Tongue (tissue), 1 donor: ENCODE measurements at regions not wholly inside any gene's neighbourhood (a gene's known extent, or its start where the extent isn't known, plus 50 kb on each side); places are given as distances from the start of the nearest gene placed in this dataset.
A peak's percentile ranks its signal among the peaks of the same experiment; 100 is the strongest.

Experiments
- DNase-seq: peaks from one replicate; pipeline ENCODE4 v3.0.0-alpha.2; 2015

- no peak for DNase-seq
Observed at GRCh38 chr12:78698747-78699146, 165.8 kb upstream of the SYT1 start.

GRCh38 chr12:78700565-78700964 is 164.0 kb upstream of the SYT1 start:
- no peak for DNase-seq

- DNase-seq = no peak
Observed at GRCh38 chr12:78703820-78704525, 160.6 kb upstream of the SYT1 start.

GRCh38 chr12:78711954-78712353 is 152.6 kb upstream of the SYT1 start:
- no peak for DNase-seq

- DNase-seq = no peak
Observed at GRCh38 chr12:78712834-78713481, 151.6 kb upstream of the SYT1 start.

GRCh38 chr12:78719721-78720120 is 144.9 kb upstream of the SYT1 start:
- no peak for DNase-seq

GRCh38 chr12:78721906-78722305 is 142.7 kb upstream of the SYT1 start:
- DNase-seq = no peak

GRCh38 chr12:78725033-78725432 is 139.5 kb upstream of the SYT1 start:
- no peak for DNase-seq

GRCh38 chr12:78725951-78726580 is 138.5 kb upstream of the SYT1 start:
- peak; percentile 2 for DNase-seq

GRCh38 chr12:78726854-78727253 is 137.7 kb upstream of the SYT1 start:
- DNase-seq = no peak

GRCh38 chr12:78732481-78732880 is 132.1 kb upstream of the SYT1 start:
- no peak for DNase-seq

GRCh38 chr12:78739653-78740052 is 124.9 kb upstream of the SYT1 start:
- no peak for DNase-seq

GRCh38 chr12:78746001-78746400 is 118.6 kb upstream of the SYT1 start:
- no peak for DNase-seq

GRCh38 chr12:78753058-78753457 is 111.5 kb upstream of the SYT1 start:
- no peak for DNase-seq

- no peak for DNase-seq
Observed at GRCh38 chr12:78756936-78757335, 107.6 kb upstream of the SYT1 start.

- DNase-seq = no peak
Observed at GRCh38 chr12:78759367-78759766, 105.2 kb upstream of the SYT1 start.

GRCh38 chr12:78760906-78761305 is 103.7 kb upstream of the SYT1 start:
- no peak for DNase-seq

GRCh38 chr12:78764913-78765312 is 99.7 kb upstream of the SYT1 start:
- no peak for DNase-seq

- no peak for DNase-seq
Observed at GRCh38 chr12:78767264-78767981, 97.2 kb upstream of the SYT1 start.

GRCh38 chr12:78778339-78778738 is 86.2 kb upstream of the SYT1 start:
- no peak for DNase-seq

- no peak for DNase-seq
Observed at GRCh38 chr12:78787576-78787975, 77.0 kb upstream of the SYT1 start.

- no peak for DNase-seq
Observed at GRCh38 chr12:78790148-78790547, 74.4 kb upstream of the SYT1 start.

- no peak for DNase-seq
Observed at GRCh38 chr12:78792052-78792698, 72.4 kb upstream of the SYT1 start.
